ENCODE measurements at regions not wholly inside any gene's neighbourhood (a gene's known extent, or its start where the extent isn't known, plus 50 kb on each side); places are given as distances from the start of the nearest gene placed in this dataset.

DNA sequence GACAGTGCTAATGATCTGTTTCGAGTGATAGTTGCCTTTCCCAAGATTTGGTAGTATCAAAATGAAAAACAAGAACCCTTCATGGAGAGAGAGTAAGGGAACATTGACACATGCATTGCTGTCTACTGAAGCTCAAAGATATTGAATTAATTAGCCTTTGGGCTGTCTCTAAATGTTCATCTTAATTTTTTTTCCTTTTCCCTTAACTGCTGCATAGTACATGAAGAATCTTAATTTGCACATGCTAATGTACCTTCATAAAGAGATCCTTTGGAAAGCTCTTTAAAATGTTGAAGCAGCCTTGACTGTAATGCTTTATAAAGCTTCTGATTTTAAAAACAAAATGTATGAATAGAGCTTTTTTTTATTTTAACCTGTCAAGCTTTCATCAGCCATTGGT, 452.2 kb downstream of the TUSC7 start:
- in situ Hi-C loops (cut with MboI; ENCODE audit: low sequenced_read_pairs): no loop called here

DNA sequence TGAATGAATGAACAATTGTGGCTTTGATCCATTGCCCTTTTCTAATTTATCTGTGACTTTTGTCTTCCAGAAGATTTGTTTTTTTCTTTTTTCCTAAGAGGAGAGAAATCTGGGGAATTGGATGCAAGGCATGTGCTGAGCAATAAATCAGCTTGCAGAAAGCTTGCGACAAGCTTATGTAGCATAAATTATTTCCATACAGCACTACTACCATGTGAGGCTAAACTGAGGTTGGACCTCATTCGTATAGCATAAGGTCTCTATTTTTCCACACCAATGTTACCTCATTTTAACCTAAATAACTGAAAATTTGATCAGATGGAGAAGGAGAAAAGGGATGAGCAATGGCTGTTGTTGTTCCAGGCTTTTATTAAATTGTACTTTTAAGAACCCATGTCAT, 455.6 kb downstream of the TUSC7 start:
- in situ Hi-C loops (cut with MboI; ENCODE audit: low sequenced_read_pairs): no loop called here

DNA sequence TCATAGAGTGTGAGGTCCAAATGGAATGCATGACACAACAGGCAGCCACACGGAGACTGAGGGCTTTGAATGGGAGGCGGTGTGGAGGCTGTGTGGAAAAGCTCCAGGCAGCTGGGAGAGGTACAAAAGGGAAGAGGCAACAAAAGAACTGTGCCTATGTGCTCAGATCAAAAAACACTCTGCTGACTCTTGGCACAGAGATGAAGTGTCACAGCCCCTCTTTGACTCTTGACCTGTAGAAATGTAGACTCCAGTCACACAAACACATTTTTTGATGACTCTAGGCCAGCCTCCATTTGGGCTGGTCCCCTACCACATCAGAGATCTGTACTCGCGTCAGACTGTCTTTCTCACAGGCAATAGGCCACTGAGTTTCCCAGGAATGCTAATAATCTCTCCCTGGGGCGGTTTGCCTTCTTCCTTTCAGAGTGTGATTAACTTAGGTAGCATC, 456.0 kb downstream of the TUSC7 start:
- in situ Hi-C loops (cut with MboI; ENCODE audit: low sequenced_read_pairs): no loop called here

DNA sequence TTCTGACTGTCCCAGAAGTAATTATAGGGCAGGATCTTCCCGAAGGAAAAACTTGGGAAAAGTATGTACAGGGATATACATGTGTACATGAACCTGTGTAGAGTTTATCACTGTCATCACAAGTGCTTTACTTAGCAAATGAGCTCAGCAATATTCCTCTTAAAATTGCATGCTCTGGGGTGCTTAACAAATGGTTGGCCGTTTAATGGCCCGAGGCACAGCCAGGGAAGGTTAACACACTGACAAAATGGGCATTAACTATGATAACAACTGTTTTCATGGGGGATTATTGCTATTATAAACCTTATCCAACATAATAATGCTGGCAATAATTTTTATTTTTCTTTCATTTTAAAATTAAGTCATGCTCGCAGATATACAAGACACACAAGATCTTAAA, 459.3 kb downstream of the TUSC7 start:
- in situ Hi-C loops (cut with MboI; ENCODE audit: low sequenced_read_pairs): no loop called here

DNA sequence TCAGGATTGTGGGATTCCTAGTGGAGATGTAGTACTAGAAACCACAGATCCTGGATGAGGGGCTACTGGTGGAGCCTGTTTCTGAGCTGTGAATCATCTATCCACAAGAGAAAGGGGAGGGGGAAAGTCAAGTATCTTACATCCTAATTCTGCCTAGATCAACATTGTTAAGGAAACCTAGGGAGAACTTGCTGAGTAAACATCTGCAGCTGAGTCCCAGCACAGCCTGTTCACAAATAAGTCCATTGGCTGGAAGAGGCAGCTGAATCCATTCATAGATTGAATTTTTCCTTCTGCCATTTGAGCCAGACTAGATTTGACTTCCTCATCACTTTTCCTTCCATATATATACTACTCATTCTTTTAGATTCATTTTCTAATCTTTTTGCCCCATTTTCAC, 460.5 kb downstream of the TUSC7 start:
- in situ Hi-C loops (cut with MboI; ENCODE audit: low sequenced_read_pairs): no loop called here

DNA sequence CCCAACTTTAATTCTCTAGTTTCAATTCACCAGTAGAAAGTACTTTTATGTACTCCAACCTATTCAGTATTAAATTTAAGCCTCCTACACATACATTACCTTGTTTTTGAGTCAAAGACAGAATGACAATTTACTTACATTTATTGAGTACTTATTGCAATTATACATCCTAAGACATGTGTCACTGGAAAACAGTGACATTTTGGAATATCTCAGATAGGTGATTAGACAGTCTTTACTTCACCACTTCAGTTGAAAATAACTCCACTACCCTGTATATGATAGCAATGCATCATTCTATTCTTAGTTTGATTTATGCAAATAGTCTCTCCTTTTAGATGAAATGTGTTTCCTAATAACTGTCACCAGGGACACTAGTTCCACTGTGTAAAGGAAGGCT, 461.5 kb downstream of the TUSC7 start:
- in situ Hi-C loops (cut with MboI; ENCODE audit: low sequenced_read_pairs): no loop called here

DNA sequence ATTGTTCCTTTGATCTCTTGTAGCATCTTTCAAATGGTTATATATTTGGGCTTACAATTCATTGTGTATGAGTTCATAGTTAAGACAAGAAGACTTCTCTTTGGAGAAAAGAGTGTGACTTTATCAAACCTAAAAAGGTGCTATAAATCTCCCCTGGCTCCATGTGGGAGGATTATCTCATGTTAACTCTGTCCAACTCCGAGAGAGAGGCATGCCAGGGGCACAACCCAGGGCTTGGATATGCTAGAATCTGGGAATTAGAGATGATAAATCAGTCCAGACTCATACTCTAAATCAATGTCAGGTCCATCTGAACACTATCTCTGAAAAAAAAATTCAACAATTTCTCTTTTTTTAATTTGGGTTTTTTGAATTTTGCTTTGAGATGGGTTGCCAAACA, 462.8 kb downstream of the TUSC7 start:
- in situ Hi-C loops (cut with MboI; ENCODE audit: low sequenced_read_pairs): no loop called here

DNA sequence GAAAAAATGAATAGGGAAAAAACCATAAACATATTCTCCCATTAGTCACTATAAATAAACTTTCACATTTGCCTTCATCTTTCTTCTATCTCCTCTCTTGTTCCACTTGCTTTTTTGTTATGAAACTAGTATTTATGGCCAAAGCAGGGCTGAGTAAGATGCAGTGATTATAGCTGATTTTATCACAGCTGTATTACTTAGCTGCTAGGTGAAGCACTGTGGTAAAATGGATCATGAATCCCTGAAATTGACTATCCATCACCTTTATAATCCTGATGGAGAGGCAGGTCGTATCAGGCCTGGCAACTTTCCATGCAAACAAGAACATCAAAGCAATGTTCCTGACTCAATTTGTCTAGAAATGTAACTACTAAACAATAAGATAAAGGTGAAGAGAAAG, 471.6 kb downstream of the TUSC7 start:
- in situ Hi-C loops (cut with MboI; ENCODE audit: low sequenced_read_pairs): no loop called here

DNA sequence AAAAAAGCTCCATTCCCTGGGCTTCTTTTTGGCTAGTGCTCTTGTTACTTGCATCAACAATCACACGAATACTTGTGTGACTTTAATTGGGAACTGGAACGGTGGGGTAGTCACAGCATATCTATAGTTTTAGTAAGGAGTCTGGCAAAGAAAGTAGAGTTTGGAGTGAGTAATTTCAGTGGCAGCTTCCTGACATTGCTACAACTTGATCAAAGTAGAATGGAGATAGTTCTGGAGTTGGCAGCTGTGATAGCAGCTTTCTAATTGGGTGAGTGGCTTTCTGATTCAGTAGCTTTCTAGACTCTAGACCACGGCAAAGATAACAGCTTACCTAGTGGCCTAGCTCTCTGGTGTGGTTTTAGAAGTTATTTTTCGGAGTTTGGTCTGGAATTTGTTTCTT, 475.0 kb downstream of the TUSC7 start:
- in situ Hi-C loops (cut with MboI; ENCODE audit: low sequenced_read_pairs): no loop called here

DNA sequence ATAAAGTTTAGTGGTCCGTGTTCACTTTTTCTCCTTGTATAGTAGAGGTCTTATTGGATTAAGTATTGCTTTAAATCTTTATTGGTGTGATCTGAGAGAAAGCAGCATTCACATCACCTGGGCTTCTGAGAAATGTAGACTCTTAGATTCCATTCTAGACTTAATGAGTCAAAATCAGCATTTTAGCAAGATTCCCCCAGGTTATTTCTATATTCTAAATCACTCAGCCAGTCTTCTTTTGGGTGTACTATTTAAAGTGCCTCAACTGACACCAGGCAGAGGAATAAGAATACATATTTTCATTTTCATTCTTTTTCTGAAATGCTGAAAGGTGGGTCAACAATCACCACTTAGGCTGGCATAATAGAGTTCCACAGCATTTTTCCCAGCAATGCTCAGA, 481.7 kb downstream of the TUSC7 start:
- in situ Hi-C loops (cut with MboI; ENCODE audit: low sequenced_read_pairs): no loop called here

DNA sequence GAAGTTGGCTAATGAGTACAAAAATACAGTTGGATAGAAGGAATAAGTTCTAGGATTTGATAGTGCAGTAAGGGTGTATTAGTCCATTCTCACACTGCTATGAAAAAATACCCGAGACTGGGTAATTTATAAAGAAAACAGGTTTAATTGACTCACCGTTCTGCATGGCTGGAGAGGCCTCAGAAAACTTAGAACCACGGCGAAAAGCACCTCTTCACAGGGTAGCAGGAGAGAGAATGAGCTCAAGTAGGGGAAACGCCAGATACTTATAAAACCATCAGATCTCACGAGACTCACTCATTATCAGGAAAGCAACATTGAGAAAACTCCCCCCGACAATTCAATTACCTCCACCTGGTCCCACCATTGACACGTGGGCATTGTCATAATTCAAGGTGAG, 483.3 kb downstream of the TUSC7 start:
- in situ Hi-C loops (cut with MboI; ENCODE audit: low sequenced_read_pairs): no loop called here

DNA sequence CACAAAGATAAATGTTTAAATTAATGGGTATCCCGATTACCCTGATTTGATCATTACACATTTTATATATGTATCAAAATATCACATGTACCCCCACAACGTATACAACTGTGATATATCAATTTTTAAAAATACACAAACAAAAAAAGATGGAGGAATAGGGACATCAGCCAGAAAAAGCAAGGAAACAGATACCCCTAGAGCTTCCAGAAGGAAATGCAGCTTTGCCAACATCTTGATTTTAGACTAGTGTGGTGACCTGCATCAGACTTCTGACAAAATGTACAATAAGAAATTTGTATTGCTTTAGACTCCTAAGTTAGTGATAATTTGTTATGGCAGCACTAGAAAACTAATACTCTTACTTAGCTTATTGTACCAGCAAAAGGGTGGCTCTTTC, 483.8 kb downstream of the TUSC7 start:
- in situ Hi-C loops (cut with MboI; ENCODE audit: low sequenced_read_pairs): no loop called here

DNA sequence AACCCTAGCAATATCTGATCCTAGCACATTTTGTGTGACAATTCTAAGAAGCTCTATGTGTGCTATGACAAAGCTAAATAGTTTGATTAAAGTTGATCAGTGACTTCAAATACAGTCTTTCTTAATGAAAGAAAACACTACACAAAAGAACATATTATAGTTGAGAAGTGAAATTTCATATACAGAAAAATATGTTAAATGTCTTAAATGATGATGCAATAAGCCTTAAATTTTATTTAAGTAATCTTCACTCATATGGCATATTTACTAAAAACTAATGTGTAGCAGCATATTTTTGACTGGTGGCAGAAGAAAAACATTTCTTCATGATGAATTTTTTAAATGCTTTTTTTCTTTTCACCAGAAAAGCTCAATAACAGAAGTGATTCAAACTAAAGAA, 485.5 kb downstream of the TUSC7 start:
- in situ Hi-C loops (cut with MboI; ENCODE audit: low sequenced_read_pairs): no loop called here

DNA sequence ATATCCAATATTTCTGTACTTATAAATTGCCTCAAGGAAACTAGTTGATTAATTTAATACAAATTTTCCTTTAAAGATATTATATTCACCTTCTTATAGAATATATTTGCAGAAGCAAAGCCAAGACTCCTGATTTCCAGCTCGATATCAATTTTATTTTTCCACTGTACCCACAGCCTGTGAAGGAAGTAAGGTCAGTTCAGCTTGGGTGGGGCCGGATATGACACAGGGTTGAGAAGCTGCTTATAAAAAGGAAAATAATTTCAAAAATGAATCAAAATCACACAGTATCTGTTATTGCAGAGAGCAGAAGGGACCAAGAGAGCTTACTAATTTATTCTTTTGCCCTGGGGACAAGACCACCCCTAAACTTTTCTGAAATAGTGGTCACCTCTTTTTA, 491.4 kb downstream of the TUSC7 start:
- in situ Hi-C loops (cut with MboI; ENCODE audit: low sequenced_read_pairs): no loop called here

DNA sequence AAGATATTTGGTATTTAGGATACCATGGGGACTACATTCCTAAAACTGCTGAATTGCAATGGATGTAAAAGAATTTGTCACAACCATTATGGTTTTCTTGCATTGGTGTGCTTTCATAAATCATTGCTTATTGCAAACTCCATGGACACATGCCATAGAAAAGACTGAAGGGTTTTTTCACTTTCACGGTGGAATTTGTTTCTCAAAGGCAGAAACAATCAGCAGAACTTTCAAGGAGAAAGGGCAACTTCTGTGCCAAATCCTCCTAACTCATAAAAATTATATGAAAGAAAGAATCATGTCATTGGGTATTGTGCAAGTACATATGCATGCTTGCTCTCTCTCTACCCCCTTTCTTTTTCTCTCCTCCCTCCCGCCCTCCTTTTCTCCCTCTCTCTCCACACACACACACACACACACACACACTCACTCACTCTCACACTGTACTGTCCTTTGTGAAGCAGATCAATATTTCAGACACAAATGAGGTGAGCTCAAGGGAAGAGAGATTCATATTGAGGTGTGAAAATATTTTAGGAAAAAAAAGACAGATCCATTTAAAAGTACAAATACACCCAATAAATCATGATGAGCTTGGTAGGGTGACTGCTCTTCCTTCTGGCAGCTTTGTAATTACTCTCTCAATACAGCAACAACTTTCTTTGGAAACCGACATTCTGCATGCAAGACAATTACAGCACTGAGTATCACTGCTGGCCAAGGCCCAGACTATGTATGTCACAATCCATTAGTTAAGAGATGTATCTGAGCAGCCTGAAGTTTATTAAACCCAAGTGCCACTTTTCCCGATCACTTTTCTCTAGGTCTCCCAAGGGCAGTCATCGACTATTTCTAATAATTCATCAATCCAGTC, 492.6 kb downstream of the TUSC7 start:
- in situ Hi-C loops (cut with MboI; ENCODE audit: low sequenced_read_pairs): no loop called here

DNA sequence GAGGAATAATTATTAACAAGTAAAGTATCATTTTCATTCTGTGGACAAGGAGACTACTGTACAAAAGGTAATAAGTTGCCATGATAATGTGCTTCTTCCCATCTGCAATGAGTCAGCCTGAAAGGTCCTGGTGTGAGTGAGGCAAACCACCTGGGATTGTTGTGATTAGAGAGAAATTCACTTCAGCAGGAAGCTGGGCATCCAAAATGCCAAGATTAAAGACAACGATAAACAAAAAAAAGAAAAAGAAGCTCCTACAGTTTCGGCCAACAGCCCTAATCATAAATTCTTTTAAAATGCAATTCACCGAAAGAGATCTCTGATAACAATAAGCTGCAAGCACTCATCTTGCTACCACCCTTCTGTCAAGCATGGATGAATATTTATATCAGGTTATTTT, 507.8 kb downstream of the TUSC7 start:
- in situ Hi-C loops (cut with MboI; ENCODE audit: low sequenced_read_pairs): no loop called here

DNA sequence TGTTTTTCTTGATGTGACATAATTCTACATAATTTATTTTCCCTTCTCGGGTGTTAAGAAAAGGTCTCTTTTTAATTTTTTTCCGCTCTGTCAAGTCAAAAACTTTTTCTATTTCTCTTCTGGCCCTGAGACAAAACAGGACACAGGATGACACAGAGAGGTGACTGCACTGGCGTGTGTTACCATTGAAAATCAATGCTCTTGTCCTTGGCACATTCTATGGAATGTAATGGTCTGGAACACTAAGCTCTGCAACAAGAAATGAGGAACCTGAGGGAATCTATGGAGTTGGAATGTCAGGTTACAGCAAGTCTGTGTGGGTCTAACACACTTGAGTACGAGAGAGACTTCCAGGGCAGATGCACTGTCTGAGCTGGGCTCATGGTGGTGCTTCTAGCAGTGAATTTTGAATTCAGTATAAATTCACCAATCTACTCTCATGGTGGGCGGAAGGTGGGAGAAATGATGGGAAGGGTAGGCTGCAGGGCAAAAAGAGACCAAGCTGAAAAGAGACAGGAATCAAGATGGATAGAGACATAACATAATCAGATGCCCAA, 508.3 kb downstream of the TUSC7 start:
- in situ Hi-C loops (cut with MboI; ENCODE audit: low sequenced_read_pairs): no loop called here

DNA sequence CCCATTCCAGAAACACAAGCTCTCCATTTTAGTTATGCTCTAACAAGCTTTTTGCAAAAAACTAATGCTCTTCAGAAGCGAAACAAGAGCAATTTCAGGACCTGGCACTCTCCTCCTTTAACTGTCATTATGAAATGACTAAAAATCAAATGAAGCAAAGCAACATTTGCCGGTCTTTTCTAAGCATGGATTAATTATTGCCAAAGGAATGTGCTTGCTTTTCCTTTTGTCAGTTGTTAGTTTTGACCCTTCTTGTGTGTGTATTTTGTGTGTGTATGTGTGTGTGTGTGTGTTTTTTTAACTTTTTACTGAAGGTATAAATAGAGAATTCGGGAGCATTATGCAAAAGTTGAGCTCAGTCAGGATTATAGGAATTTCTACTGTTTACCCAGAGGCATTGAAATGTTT, 509.1 kb downstream of the TUSC7 start:
- in situ Hi-C loops (cut with MboI; ENCODE audit: low sequenced_read_pairs): no loop called here

DNA sequence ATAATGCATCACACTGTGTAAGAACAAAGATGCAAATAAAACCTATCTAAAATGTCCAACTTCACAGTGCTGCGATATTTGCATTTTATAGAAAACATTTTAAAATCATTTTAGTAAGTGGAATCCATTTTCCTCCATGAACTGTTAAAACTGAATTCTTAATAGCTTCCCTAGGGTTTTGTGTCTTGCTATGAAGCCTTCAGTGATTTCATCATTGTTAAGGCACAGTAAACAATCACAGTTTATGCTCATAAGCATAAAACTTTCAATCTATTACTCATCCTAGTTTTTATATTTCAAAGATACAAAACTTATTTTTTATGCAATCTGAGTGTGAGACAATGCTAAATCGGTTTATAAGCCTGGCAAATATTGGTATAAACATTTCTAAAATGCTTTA, 509.7 kb downstream of the TUSC7 start:
- in situ Hi-C loops (cut with MboI; ENCODE audit: low sequenced_read_pairs): no loop called here

DNA sequence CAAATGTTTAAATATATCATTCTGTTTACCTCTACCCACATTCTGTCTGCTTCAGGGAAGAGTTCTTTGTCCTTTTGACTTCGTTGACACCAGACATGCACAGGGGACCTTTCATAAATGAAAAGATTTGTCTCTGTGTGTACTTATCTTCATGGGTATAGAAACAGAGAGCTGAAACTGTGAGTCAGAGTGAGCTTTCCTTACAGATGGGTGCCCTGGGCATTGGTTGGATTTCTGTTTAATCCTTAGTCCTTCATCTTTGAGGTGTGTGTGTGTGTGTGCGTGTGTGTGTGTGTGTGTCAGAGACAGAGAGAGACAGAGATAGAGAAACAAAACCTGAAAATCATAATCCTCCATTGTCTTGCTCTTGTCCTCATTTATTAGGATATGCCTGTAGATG, 517.4 kb downstream of the TUSC7 start:
- in situ Hi-C loops (cut with MboI; ENCODE audit: low sequenced_read_pairs): no loop called here

DNA sequence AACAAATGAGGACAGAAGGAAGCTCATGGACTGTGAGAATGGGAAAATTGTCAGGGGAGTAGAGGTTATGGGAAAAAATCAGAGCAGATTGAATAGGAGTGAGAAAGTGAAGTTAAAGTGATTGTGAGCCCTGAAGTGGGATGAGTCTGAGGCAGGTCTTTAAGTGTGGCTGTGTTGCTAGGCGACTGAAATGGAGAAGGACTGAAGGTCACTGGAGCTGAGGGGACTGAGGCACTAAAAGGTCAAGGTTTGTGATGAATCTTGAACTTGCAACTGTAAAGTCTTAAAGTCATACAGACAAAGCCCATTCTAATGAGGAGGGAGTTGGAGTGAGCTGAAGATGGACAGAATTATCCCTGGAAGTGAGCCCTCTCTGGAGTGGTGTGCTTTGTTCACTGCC, 518.9 kb downstream of the TUSC7 start:
- in situ Hi-C loops (cut with MboI; ENCODE audit: low sequenced_read_pairs): no loop called here

DNA sequence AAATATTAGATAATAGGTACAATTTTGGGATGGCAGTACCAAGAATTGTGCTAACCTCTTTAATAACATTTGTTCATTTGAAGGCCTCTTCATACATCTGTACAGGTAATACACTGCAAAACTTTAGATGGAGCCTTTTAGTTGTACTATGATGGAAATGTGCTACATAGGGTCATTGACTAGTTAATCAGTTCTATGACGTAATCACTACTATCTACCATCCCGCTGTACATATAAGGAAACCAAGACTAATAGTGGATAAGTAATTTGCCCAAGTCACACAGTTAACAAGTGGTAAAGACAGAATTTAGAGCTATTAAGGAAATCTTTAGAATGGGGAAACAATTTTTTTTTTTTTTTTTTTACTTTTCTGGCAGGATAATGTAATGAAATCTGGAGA, 521.3 kb downstream of the TUSC7 start:
- in situ Hi-C loops (cut with MboI; ENCODE audit: low sequenced_read_pairs): no loop called here

DNA sequence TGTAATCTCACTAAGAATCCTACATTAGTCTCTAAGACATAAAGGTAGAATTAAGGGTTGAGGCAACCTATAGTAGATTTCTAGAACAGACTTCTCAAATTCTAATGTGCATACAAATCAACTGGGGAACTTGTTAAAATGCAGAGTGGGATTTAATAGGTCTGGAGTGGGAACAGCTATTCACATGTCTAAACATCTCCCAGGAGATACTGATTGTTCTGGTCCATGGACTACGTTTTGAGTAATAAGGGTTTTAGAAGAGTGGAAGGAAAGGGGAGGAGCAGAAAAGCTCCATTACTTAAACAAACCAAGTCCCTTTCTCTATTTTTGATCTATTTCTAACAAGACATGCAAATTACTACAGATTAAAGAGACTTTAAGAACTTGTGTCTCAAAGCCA, 524.8 kb downstream of the TUSC7 start:
- in situ Hi-C loops (cut with MboI; ENCODE audit: low sequenced_read_pairs): no loop called here
